A673 (cell line): ENCODE measurements at regions not wholly inside any gene's neighbourhood (a gene's known extent, or its start where the extent isn't known, plus 50 kb on each side); places are given as distances from the start of the nearest gene placed in this dataset.

ENCODE experiments used
- EZH2 ChIP-seq: fragments of 200-600 bp; sonication (generic); IDR thresholded peaks from 2 replicates; pipeline ENCODE4 v1.6.1; 2017; ENCODE audit warnings: borderline replicate concordance, low read depth, mild to moderate bottlenecking, mixed read lengths, antibody characterized with exemption, low read length; ENCODE audit not compliant: poor library complexity, severe bottlenecking
- TF ChIP-seq, protein P1 (sequence below): fragments of 300-800, 200-600 bp; sonication (generic); conservative IDR thresholded peaks from 2 replicates; pipeline ENCODE4 v1.5.1; 2017; ENCODE audit warnings: low read depth, mild to moderate bottlenecking, antibody characterized with exemption, low read length, moderate library complexity, mixed read lengths

DNA sequence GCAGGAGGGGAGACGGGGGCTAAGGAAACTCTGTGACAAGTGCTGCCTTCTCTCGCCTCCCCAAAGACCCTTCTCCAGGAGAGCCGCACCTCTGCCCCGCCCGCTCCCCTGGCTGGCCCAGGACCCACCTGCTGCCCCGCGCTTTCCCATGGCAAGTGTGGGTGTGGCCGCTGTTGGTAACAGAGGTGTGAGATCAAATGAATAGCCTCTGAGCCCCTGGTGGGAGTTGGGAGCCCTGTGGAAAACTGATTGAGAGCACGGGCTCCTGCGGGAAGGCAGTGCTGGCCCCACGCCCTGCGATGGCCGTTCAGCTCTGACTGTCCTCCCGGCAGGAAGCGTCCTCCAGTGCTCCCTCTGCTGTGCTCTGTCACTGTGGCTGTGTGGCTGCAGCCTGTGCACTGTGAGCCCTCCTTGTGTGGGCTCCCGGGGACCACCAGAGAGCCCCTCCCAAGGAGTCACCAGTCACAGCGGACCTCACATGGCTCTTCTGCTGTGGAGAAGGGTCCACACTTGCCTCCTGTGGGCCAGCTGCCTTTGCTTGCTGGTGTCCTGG lies 1275.9 kb downstream of the BRD1 start:
- TF ChIP-seq, protein P1, sequence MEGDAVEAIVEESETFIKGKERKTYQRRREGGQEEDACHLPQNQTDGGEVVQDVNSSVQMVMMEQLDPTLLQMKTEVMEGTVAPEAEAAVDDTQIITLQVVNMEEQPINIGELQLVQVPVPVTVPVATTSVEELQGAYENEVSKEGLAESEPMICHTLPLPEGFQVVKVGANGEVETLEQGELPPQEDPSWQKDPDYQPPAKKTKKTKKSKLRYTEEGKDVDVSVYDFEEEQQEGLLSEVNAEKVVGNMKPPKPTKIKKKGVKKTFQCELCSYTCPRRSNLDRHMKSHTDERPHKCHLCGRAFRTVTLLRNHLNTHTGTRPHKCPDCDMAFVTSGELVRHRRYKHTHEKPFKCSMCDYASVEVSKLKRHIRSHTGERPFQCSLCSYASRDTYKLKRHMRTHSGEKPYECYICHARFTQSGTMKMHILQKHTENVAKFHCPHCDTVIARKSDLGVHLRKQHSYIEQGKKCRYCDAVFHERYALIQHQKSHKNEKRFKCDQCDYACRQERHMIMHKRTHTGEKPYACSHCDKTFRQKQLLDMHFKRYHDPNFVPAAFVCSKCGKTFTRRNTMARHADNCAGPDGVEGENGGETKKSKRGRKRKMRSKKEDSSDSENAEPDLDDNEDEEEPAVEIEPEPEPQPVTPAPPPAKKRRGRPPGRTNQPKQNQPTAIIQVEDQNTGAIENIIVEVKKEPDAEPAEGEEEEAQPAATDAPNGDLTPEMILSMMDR = no peak
- TF ChIP-seq EZH2 = no peak
